Cardiac muscle cell (in vitro differentiated cells and primary cell): ENCODE measurements at regions not wholly inside any gene's neighbourhood (a gene's known extent, or its start where the extent isn't known, plus 50 kb on each side); places are given as distances from the start of the nearest gene placed in this dataset.

Source experiments
- DNase-seq, 2 donors: peaks; one replicate each; pipeline versions ENCODE4 v3.0.0 to v3.0.0-alpha.2; 2010 to 2017; ENCODE audit warnings: low read depth in 1 of 2, low spot score in 1 of 2
- H3K27ac ChIP-seq: fragments of 200-600 bp; sonication (generic); 2 replicates; pipeline ENCODE4 v1.5.1; 2016
- H3K27me3 ChIP-seq: fragments of 200-600 bp; sonication (generic); 2 replicates; pipeline ENCODE4 v1.6.0; 2016; ENCODE audit warnings: control low read depth
- H3K36me3 ChIP-seq: fragments of 200-600 bp; sonication (generic); 2 replicates; pipeline ENCODE4 v1.5.1; 2016; ENCODE audit warnings: control low read depth
- H3K4me1 ChIP-seq: fragments of 200-600 bp; sonication (generic); 2 replicates; pipeline ENCODE4 v1.8.1; 2017; ENCODE audit warnings: low read depth, mild to moderate bottlenecking, mixed run types
- H3K4me3 ChIP-seq: fragments of 200-600 bp; sonication (generic); 2 replicates; pipeline ENCODE4 v1.5.1; 2016; ENCODE audit warnings: mild to moderate bottlenecking
- H3K9me3 ChIP-seq: fragments of 200-600 bp; sonication (generic); 2 replicates; pipeline ENCODE4 v1.5.1; 2017; ENCODE audit warnings: low read depth, mild to moderate bottlenecking, control low read depth
- CTCF ChIP-seq: IDR thresholded peaks from 2 replicates; pipeline ENCODE4 v1.5.1; 2012; ENCODE audit warnings: low read depth, mild to moderate bottlenecking, low read length

- TF ChIP-seq CTCF: no peak
- Histone ChIP-seq H3K4me3 (no peak overlapping the region), H3K4me1 (no peaks in the 10 kb centered on the region), H3K27ac (no peak overlapping the region), H3K27me3 (no peaks in the 10 kb centered on the region), H3K36me3 (no peaks in the 10 kb centered on the region), H3K9me3 (no peaks in the 10 kb centered on the region)
- no peak for DNase-seq
Measured at GRCh38 chr2:107258531-107259407, 372.8 kb upstream of the ST6GAL2 start.

GRCh38 chr2:107259408-107260195 is 373.6 kb upstream of the ST6GAL2 start:
- DNase-seq: no peak
- Histone ChIP-seq H3K27ac (no peak overlapping the region), H3K4me1 (no peaks in the 10 kb centered on the region)

GRCh38 chr2:107263628-107264027 is 377.7 kb upstream of the ST6GAL2 start:
- Histone ChIP-seq H3K27ac (no peak overlapping the region), H3K36me3 (no peaks in the 10 kb centered on the region), H3K27me3 (no peaks in the 10 kb centered on the region), H3K4me3 (no peak overlapping the region), H3K9me3 (no peaks in the 10 kb centered on the region), H3K4me1 (no peaks in the 10 kb centered on the region)
- TF ChIP-seq CTCF: no peak
- no peak for DNase-seq

More at GRCh38 chr2:107259408-107260195, 373.6 kb upstream of the ST6GAL2 start:
- H3K9me3 ChIP-seq: no peaks in the 10 kb centered on the region
- no peaks in the 10 kb centered on the region for H3K36me3 ChIP-seq
- no peak for TF ChIP-seq CTCF
- H3K4me3 ChIP-seq: no peak overlapping the region
- H3K27me3 ChIP-seq: no peaks in the 10 kb centered on the region

GRCh38 chr2:107264184-107264583 is 378.2 kb upstream of the ST6GAL2 start:
- Histone ChIP-seq H3K27me3 (no peaks in the 10 kb centered on the region), H3K36me3 (no peaks in the 10 kb centered on the region), H3K4me3 (no peak overlapping the region), H3K4me1 (no peaks in the 10 kb centered on the region), H3K27ac (no peak overlapping the region), H3K9me3 (no peaks in the 10 kb centered on the region)
- no peak for TF ChIP-seq CTCF
- no peak for DNase-seq

GRCh38 chr2:107266555-107266954 is 380.6 kb upstream of the ST6GAL2 start:
- no peak for DNase-seq
- no peak overlapping the region for H3K27ac ChIP-seq
- no peaks in the 10 kb centered on the region for H3K9me3 ChIP-seq
- no peaks in the 10 kb centered on the region for H3K36me3 ChIP-seq
- no peak for TF ChIP-seq CTCF
- no peak overlapping the region for H3K4me3 ChIP-seq
- H3K4me1 ChIP-seq: no peaks in the 10 kb centered on the region
- H3K27me3 ChIP-seq: no peaks in the 10 kb centered on the region
